Panc1 (cell line): ENCODE measurements at regions not wholly inside any gene's neighbourhood (a gene's known extent, or its start where the extent isn't known, plus 50 kb on each side); places are given as distances from the start of the nearest gene placed in this dataset.

Experiments
- ATAC-seq: fragments of 200-7000 bp; cut with Tn5 transposase; 2 replicates; pipeline ENCODE4 v1.9.1; 2020; ENCODE audit warnings: mild to moderate bottlenecking, moderate library complexity
- BruUV-seq: library from RNA; stranded (reverse); fragments of 400-500 nt; replicated peaks from 2 replicates; lab custom pipeline; 2021; lab: Mats Ljungman, UMichigan
- CTCF ChIA-PET: fragments of 300-600 bp; sonication (Branson Sonifier 250); formaldehyde crosslinking; loops from one replicate; lab custom pipeline; 2022; ENCODE audit warnings: antibody characterized with exemption; lab: Charles Lee
- POLR2A ChIA-PET: fragments of 300-600 bp; sonication (Branson Sonifier 250); formaldehyde crosslinking; loops from one replicate; lab custom pipeline; 2022; ENCODE audit warnings: antibody characterized with exemption; lab: Charles Lee
- DNase-seq: peaks from one replicate; pipeline ENCODE4 v3.0.0-alpha.2; 2010; ENCODE audit warnings: low read depth, low spot score
- H3K27ac ChIP-seq: 2 replicates; pipeline ENCODE4 v1.5.1; 2011; ENCODE audit warnings: mild to moderate bottlenecking, low read length, inconsistent platforms
- H3K27me3 ChIP-seq: fragments of 200-500 bp; sonication (Bioruptor generic); 2 replicates; pipeline ENCODE4 v1.6.0; 2014; ENCODE audit warnings: low read length, inconsistent platforms; ENCODE audit not compliant: control insufficient read depth, insufficient read depth
- H3K36me3 ChIP-seq: fragments of 200-500 bp; sonication (Bioruptor generic); 2 replicates; pipeline ENCODE4 v1.5.1; 2014; ENCODE audit warnings: inconsistent platforms, mild to moderate bottlenecking, low read length, moderate library complexity; ENCODE audit not compliant: control insufficient read depth, insufficient read depth
- H3K4me1 ChIP-seq: 2 replicates; pipeline ENCODE4 v1.5.1; 2011; ENCODE audit warnings: inconsistent platforms, mild to moderate bottlenecking, low read length, moderate library complexity; ENCODE audit not compliant: control insufficient read depth, insufficient read depth
- H3K4me3 ChIP-seq, 2 experiments: 2 replicates each; pipeline ENCODE4 v1.5.1; 2011 to 2012; ENCODE audit warnings: low read depth in 2 of 2, low read length in 2 of 2, mild to moderate bottlenecking in 2 of 2, inconsistent platforms in 1 of 2, moderate library complexity in 1 of 2
- H3K9me3 ChIP-seq: fragments of 200-500 bp; sonication (Bioruptor generic); 2 replicates; pipeline ENCODE4 v1.5.1; 2014; ENCODE audit warnings: low read depth, mild to moderate bottlenecking, inconsistent platforms, low read length, moderate library complexity; ENCODE audit not compliant: control insufficient read depth, insufficient read depth
- POLR2AphosphoS5 ChIP-seq: IDR thresholded peaks from 2 replicates; pipeline ENCODE4 v1.6.1; 2012; ENCODE audit warnings: mild to moderate bottlenecking, low read depth, low read length, moderate library complexity
- SIN3A ChIP-seq: IDR thresholded peaks from 2 replicates; pipeline ENCODE4 v1.6.1; 2012; ENCODE audit warnings: low read depth, mild to moderate bottlenecking, low read length, moderate library complexity, borderline replicate concordance; ENCODE audit not compliant: insufficient read depth
- TCF7L2 ChIP-seq: IDR thresholded peaks from 2 replicates; pipeline ENCODE4 v1.6.1; 2011; ENCODE audit warnings: mild to moderate bottlenecking, low read depth, low read length, inconsistent platforms
- in situ Hi-C: cut with HindIII; loops from 2 replicates; pipeline ENCODE4 v1.10.0; 2016; ENCODE audit warnings: low sequenced_read_pairs, low pct_unique_long_range_greater_than_20kb
- intact Hi-C: fragments of 100-400 bp; cut with micrococcal nuclease; formaldehyde crosslinking; loops from one replicate; pipeline ENCODE4 v1.10.0; 2022; ENCODE audit not compliant: unreplicated experiment
- TF ChIP-seq, protein P1 (sequence below), 2 experiments: IDR thresholded peaks; 2 replicates each; pipeline ENCODE4 v1.6.1; 2011 to 2012; ENCODE audit warnings: low read depth in 2 of 2, control low read depth in 1 of 2, low read length in 1 of 2, mild to moderate bottlenecking in 1 of 2, moderate library complexity in 1 of 2; ENCODE audit not compliant: insufficient read depth in 1 of 2
- TF ChIP-seq, protein P2 (sequence below): fragments of 450-650 bp; IDR thresholded peaks from 2 replicates; pipeline ENCODE4 v1.5.1; 2017; ENCODE audit warnings: mild to moderate bottlenecking

DNA sequence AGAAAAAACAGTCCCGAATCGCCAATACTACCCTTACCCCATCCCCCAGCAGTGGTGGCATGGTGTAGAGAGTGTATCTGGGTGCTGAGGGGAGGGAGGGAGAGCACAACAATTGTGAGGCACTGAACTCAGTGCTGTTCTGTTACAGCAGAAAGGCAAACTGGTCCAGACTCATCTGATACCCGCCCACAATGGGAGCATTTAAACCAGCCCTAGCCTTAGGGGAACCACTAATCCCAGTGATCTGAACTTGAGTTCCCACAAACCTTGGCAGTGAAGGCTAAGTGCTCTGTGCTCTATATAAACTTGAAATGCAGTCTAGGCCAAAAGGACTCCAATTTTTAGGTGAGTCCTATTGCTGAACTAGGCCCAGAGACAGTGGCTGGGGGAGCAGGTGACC, 666.4 kb upstream of the PTCHD4 start:
- H3K9me3 ChIP-seq: no peaks in the 10 kb centered on the region
- TF ChIP-seq, protein P1, sequence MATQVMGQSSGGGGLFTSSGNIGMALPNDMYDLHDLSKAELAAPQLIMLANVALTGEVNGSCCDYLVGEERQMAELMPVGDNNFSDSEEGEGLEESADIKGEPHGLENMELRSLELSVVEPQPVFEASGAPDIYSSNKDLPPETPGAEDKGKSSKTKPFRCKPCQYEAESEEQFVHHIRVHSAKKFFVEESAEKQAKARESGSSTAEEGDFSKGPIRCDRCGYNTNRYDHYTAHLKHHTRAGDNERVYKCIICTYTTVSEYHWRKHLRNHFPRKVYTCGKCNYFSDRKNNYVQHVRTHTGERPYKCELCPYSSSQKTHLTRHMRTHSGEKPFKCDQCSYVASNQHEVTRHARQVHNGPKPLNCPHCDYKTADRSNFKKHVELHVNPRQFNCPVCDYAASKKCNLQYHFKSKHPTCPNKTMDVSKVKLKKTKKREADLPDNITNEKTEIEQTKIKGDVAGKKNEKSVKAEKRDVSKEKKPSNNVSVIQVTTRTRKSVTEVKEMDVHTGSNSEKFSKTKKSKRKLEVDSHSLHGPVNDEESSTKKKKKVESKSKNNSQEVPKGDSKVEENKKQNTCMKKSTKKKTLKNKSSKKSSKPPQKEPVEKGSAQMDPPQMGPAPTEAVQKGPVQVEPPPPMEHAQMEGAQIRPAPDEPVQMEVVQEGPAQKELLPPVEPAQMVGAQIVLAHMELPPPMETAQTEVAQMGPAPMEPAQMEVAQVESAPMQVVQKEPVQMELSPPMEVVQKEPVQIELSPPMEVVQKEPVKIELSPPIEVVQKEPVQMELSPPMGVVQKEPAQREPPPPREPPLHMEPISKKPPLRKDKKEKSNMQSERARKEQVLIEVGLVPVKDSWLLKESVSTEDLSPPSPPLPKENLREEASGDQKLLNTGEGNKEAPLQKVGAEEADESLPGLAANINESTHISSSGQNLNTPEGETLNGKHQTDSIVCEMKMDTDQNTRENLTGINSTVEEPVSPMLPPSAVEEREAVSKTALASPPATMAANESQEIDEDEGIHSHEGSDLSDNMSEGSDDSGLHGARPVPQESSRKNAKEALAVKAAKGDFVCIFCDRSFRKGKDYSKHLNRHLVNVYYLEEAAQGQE (IDR thresholded peaks at IDR 0.05; ENCODE audit: insufficient read depth in 1 of 2, low read depth in 2 of 2, low read length in 1 of 2): no peak
- TF ChIP-seq SIN3A (no peak), TCF7L2 (no peak), POLR2AphosphoS5 (no peak)
- TF ChIP-seq, protein P2, sequence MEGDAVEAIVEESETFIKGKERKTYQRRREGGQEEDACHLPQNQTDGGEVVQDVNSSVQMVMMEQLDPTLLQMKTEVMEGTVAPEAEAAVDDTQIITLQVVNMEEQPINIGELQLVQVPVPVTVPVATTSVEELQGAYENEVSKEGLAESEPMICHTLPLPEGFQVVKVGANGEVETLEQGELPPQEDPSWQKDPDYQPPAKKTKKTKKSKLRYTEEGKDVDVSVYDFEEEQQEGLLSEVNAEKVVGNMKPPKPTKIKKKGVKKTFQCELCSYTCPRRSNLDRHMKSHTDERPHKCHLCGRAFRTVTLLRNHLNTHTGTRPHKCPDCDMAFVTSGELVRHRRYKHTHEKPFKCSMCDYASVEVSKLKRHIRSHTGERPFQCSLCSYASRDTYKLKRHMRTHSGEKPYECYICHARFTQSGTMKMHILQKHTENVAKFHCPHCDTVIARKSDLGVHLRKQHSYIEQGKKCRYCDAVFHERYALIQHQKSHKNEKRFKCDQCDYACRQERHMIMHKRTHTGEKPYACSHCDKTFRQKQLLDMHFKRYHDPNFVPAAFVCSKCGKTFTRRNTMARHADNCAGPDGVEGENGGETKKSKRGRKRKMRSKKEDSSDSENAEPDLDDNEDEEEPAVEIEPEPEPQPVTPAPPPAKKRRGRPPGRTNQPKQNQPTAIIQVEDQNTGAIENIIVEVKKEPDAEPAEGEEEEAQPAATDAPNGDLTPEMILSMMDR: no peak
- H3K27me3 ChIP-seq: no peaks in the 10 kb centered on the region
- no peak overlapping the region for H3K27ac ChIP-seq
- intact Hi-C loops (no loop called here), in situ Hi-C loops (no loop called here)
- no peak overlapping the region for H3K4me3 ChIP-seq
- ChIA-PET CTCF (no interaction called here), POLR2A (no interaction called here)
- no peaks in the 10 kb centered on the region for H3K36me3 ChIP-seq
- BruUV-seq: no TSS peak
- ATAC-seq: no peak
- no peak for DNase-seq
- H3K4me1 ChIP-seq: no peaks in the 10 kb centered on the region

DNA sequence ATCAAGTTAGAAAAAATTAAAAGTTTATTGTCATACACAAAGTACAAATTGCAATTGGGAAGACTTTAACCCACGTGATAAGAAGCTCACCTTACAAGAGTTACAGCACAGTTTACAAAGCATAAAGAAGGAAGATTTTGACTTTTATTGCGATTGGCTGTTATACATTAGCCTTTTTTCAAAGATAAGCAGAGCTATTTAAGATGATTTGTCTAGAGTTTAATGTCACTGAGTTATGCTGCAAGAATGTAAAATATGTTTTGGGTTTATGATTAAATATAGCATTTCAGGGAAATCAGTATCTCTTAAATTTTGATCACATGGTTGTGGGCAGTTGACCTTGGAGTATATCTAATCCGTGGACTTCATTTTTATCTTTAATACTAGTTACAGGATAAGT, 664.2 kb upstream of the PTCHD4 start:
- CTCF ChIA-PET: no interaction called here
- H3K9me3 ChIP-seq: no peaks in the 10 kb centered on the region
- POLR2A ChIA-PET: no interaction called here
- H3K36me3 ChIP-seq: no peaks in the 10 kb centered on the region
- H3K4me1 ChIP-seq: no peaks in the 10 kb centered on the region
- in situ Hi-C loops: no loop called here
- H3K4me3 ChIP-seq: no peak overlapping the region
- ATAC-seq (no peak), DNase-seq (no peak)
- TF ChIP-seq SIN3A (no peak), TCF7L2 (no peak), POLR2AphosphoS5 (no peak)
- TF ChIP-seq, protein P1 (IDR thresholded peaks at IDR 0.05; ENCODE audit: insufficient read depth in 1 of 2, low read depth in 2 of 2, low read length in 1 of 2): no peak
- TF ChIP-seq, protein P2: no peak
- BruUV-seq: no TSS peak
- intact Hi-C loops: no loop called here
- H3K27me3 ChIP-seq: no peaks in the 10 kb centered on the region
- no peak overlapping the region for H3K27ac ChIP-seq
